Astrocyte (in vitro differentiated cells and primary cell): ENCODE measurements at regions not wholly inside any gene's neighbourhood (a gene's known extent, or its start where the extent isn't known, plus 50 kb on each side); places are given as distances from the start of the nearest gene placed in this dataset.

Experiments
- DNase-seq: peaks from one replicate; pipeline ENCODE4 v3.0.0-alpha.2; 2010; ENCODE audit warnings: low read depth
- FAIRE-seq: peaks from 2 replicates; lab custom pipeline; 2011; peaks lifted over from hg19 to GRCh38; lab: Jason Lieb, UNC
- H2AFZ ChIP-seq: 2 replicates; pipeline ENCODE4 v1.6.0; 2012; ENCODE audit warnings: low read depth, low read length, inconsistent platforms
- H3K27ac ChIP-seq: 2 replicates; pipeline ENCODE4 v1.5.1; 2011; ENCODE audit warnings: low read depth, low read length, inconsistent platforms
- H3K27me3 ChIP-seq: 2 replicates; pipeline ENCODE4 v1.6.0; 2011; ENCODE audit warnings: low read length, inconsistent platforms; ENCODE audit not compliant: insufficient read depth
- H3K36me3 ChIP-seq: 2 replicates; pipeline ENCODE4 v1.5.1; 2011; ENCODE audit warnings: low read length, inconsistent platforms; ENCODE audit not compliant: insufficient read depth
- H3K4me1 ChIP-seq: 2 replicates; pipeline ENCODE4 v1.5.1; 2011; ENCODE audit warnings: low read length, inconsistent platforms; ENCODE audit not compliant: insufficient read depth
- H3K4me2 ChIP-seq: 2 replicates; pipeline ENCODE4 v1.6.0; 2012; ENCODE audit warnings: low read length, inconsistent platforms
- H3K4me3 ChIP-seq: 2 replicates; pipeline ENCODE4 v1.5.1; 2011; ENCODE audit warnings: low read depth, mild to moderate bottlenecking, low read length, inconsistent platforms; ENCODE audit not compliant: insufficient read depth
- H3K79me2 ChIP-seq: 2 replicates; pipeline ENCODE4 v1.6.0; 2012; ENCODE audit warnings: mild to moderate bottlenecking, low read length, inconsistent platforms; ENCODE audit not compliant: insufficient read depth
- H3K9ac ChIP-seq: 2 replicates; pipeline ENCODE4 v1.6.0; 2012; ENCODE audit warnings: mild to moderate bottlenecking, low read length, inconsistent platforms
- H3K9me3 ChIP-seq: 2 replicates; pipeline ENCODE4 v1.5.1; 2012; ENCODE audit warnings: low read depth, mild to moderate bottlenecking, low read length, inconsistent platforms; ENCODE audit not compliant: insufficient read depth
- H4K20me1 ChIP-seq: 2 replicates; pipeline ENCODE4 v1.6.0; 2012; ENCODE audit warnings: low read length, inconsistent platforms; ENCODE audit not compliant: insufficient read depth
- H3K27ac Mint-ChIP-seq: one replicate; pipeline ENCODE4 v1.8.0; 2021; ENCODE audit warnings: mild to moderate bottlenecking, mixed read lengths; ENCODE audit not compliant: unreplicated experiment
- H3K27me3 Mint-ChIP-seq: one replicate; pipeline ENCODE4 v1.8.0; 2021; ENCODE audit warnings: low read depth, mixed read lengths; ENCODE audit not compliant: unreplicated experiment
- H3K36me3 Mint-ChIP-seq: one replicate; pipeline ENCODE4 v1.8.0; 2021; ENCODE audit warnings: low read depth, mixed read lengths; ENCODE audit not compliant: unreplicated experiment
- H3K4me1 Mint-ChIP-seq: one replicate; pipeline ENCODE4 v1.8.0; 2021; ENCODE audit warnings: low read depth, mixed read lengths; ENCODE audit not compliant: unreplicated experiment
- H3K4me3 Mint-ChIP-seq: one replicate; pipeline ENCODE4 v1.8.0; 2021; ENCODE audit warnings: mild to moderate bottlenecking, moderate library complexity, mixed read lengths; ENCODE audit not compliant: unreplicated experiment
- H3K9me3 Mint-ChIP-seq: one replicate; pipeline ENCODE4 v1.8.0; 2021; ENCODE audit warnings: mild to moderate bottlenecking, mixed read lengths; ENCODE audit not compliant: unreplicated experiment
- EZH2 ChIP-seq: IDR thresholded peaks from 2 replicates; pipeline ENCODE4 v1.6.1; 2012; ENCODE audit warnings: mild to moderate bottlenecking, low read length, inconsistent platforms; ENCODE audit not compliant: insufficient read depth
- TF ChIP-seq, protein P1 (sequence below): IDR thresholded peaks from 2 replicates; pipeline ENCODE4 v1.5.1; 2011; ENCODE audit warnings: low read depth, mild to moderate bottlenecking, inconsistent platforms, low read length, moderate library complexity; ENCODE audit not compliant: insufficient read depth

DNA sequence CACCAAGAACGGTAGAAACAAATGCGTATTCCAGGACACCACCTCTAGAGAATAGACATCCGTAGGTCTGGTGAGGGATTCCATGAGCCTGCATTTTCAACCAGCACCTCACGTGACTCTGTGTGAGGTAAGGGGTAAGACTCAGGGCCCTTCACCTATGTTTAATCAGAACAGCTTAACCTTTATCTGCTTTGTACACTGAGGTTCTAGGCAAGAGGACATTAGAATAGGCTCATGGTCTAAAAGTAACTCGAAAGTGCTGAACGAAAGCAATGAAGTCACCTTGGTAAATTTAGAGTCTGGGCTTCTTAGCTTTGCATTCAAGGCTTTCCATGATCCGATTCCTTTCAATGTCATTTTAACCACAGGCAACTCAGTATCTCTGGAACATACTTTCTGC, 270.5 kb upstream of the CADM1 start:
- no peak overlapping the region for H3K9ac ChIP-seq
- Mint-ChIP-seq H3K9me3 (peaks cover 1% of the 10 kb centered on the region), H3K36me3 (peaks cover 9% of the 10 kb centered on the region), H3K27me3 (peaks cover 14% of the 10 kb centered on the region), H3K4me1 (peaks cover 19% of the 10 kb centered on the region), H3K4me3 (no peak overlapping the region), H3K27ac (no peak overlapping the region)
- H3K9me3 ChIP-seq: peaks cover 2% of the 10 kb centered on the region
- no peak for FAIRE-seq
- H3K4me3 ChIP-seq: no peak overlapping the region
- no peaks in the 10 kb centered on the region for H3K36me3 ChIP-seq
- no peak overlapping the region for H2AFZ ChIP-seq
- no peaks in the 10 kb centered on the region for H3K79me2 ChIP-seq
- TF ChIP-seq, protein P1, sequence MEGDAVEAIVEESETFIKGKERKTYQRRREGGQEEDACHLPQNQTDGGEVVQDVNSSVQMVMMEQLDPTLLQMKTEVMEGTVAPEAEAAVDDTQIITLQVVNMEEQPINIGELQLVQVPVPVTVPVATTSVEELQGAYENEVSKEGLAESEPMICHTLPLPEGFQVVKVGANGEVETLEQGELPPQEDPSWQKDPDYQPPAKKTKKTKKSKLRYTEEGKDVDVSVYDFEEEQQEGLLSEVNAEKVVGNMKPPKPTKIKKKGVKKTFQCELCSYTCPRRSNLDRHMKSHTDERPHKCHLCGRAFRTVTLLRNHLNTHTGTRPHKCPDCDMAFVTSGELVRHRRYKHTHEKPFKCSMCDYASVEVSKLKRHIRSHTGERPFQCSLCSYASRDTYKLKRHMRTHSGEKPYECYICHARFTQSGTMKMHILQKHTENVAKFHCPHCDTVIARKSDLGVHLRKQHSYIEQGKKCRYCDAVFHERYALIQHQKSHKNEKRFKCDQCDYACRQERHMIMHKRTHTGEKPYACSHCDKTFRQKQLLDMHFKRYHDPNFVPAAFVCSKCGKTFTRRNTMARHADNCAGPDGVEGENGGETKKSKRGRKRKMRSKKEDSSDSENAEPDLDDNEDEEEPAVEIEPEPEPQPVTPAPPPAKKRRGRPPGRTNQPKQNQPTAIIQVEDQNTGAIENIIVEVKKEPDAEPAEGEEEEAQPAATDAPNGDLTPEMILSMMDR: no peak
- no peak for TF ChIP-seq EZH2
- no peak overlapping the region for H3K27ac ChIP-seq
- H3K4me1 ChIP-seq: no peaks in the 10 kb centered on the region
- no peak overlapping the region for H3K4me2 ChIP-seq
- H4K20me1 ChIP-seq: no peaks in the 10 kb centered on the region
- H3K27me3 ChIP-seq: no peaks in the 10 kb centered on the region
- no peak for DNase-seq

DNA sequence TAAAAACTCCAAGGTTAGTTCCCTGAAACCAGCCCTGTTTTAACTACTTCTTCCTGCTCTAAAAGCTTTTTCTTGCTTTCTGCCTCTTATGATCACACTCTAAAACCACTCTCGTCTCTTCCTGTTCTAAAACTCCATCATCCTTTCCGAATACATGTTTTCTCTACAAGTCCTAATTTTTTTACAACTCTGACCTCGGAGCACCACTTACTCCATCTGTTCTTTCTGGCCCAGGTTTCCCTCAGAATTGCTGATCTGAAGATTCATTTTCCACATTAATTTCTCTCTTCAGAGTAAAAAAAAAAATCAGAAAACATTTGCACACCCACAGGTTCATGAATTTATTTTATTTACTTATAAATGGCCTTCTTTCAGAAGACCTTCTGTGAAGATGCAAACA, 265.7 kb upstream of the CADM1 start:
- no peak overlapping the region for H3K4me2 ChIP-seq
- Mint-ChIP-seq H3K27me3 (peaks cover 12% of the 10 kb centered on the region), H3K9me3 (peaks cover 1% of the 10 kb centered on the region), H3K36me3 (peaks cover 4% of the 10 kb centered on the region), H3K4me3 (no peak overlapping the region), H3K4me1 (peaks cover 21% of the 10 kb centered on the region), H3K27ac (no peak overlapping the region)
- H3K9me3 ChIP-seq: no peaks in the 10 kb centered on the region
- TF ChIP-seq EZH2: no peak
- TF ChIP-seq, protein P1: no peak
- no peak overlapping the region for H3K27ac ChIP-seq
- no peak overlapping the region for H3K4me3 ChIP-seq
- no peaks in the 10 kb centered on the region for H3K4me1 ChIP-seq
- no peak overlapping the region for H3K9ac ChIP-seq
- H3K27me3 ChIP-seq: peaks cover 3% of the 10 kb centered on the region
- no peak for DNase-seq
- no peak for FAIRE-seq
- no peaks in the 10 kb centered on the region for H3K79me2 ChIP-seq
- H3K36me3 ChIP-seq: no peaks in the 10 kb centered on the region
- no peak overlapping the region for H2AFZ ChIP-seq
- no peaks in the 10 kb centered on the region for H4K20me1 ChIP-seq

DNA sequence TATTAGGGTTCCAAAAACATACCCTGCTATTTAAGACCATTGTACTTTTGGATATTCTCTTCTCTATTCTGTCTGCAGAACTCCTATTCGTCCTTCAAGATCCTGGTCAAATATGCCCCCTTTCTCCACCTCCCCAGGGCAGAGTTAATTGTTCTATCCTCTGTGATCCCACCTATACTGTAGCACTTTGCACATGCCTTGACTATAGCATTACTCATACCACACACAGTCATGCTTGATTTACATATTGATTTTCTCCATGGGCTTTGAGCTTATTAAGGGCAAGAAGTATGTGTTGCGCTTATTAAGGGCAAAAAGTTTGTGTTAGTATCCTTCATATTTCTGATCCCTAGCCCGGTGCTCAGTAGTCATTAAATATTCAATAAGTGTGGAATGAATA, 263.7 kb upstream of the CADM1 start:
- no peaks in the 10 kb centered on the region for H3K4me1 ChIP-seq
- H3K4me2 ChIP-seq: no peak overlapping the region
- FAIRE-seq (no peak), DNase-seq (no peak)
- H3K4me3 ChIP-seq: no peak overlapping the region
- H3K9ac ChIP-seq: no peak overlapping the region
- H3K36me3 ChIP-seq: no peaks in the 10 kb centered on the region
- no peaks in the 10 kb centered on the region for H4K20me1 ChIP-seq
- no peak overlapping the region for H2AFZ ChIP-seq
- H3K27me3 Mint-ChIP-seq: peaks cover 2% of the 10 kb centered on the region
- H3K9me3 Mint-ChIP-seq: peaks cover 1% of the 10 kb centered on the region
- H3K27ac Mint-ChIP-seq: no peak overlapping the region
- no peak for TF ChIP-seq EZH2
- TF ChIP-seq, protein P1: no peak
- H3K4me3 Mint-ChIP-seq: no peak overlapping the region
- H3K9me3 ChIP-seq: no peaks in the 10 kb centered on the region
- peaks cover 21% of the 10 kb centered on the region for H3K4me1 Mint-ChIP-seq
- H3K27ac ChIP-seq: no peak overlapping the region
- H3K27me3 ChIP-seq: peaks cover 5% of the 10 kb centered on the region
- H3K36me3 Mint-ChIP-seq: peaks cover 4% of the 10 kb centered on the region
- H3K79me2 ChIP-seq: no peaks in the 10 kb centered on the region
